ENCODE measurements at regions not wholly inside any gene's neighbourhood (a gene's known extent, or its start where the extent isn't known, plus 50 kb on each side); places are given as distances from the start of the nearest gene placed in this dataset.
"Not testable (repeated sequence)": the region's sequence is repeated elsewhere in the genome, so short reads cannot be mapped to it uniquely, and the experiment has no call there.

- ATAC-seq (no peak), DNase-seq (no peak)
- no peaks in the 10 kb centered on the region for H3K9me3 ChIP-seq
- no peaks in the 10 kb centered on the region for H3K4me1 ChIP-seq
- H3K27ac ChIP-seq = no peak overlapping the region
- intact Hi-C loops (cut with DNase I; ENCODE audit: low total_unique reads) (no loop called here), in situ Hi-C loops (cut with MboI; ENCODE audit: low sequenced_read_pairs in 4 of 4) (no loop called here)
- no peaks in the 10 kb centered on the region for H3K36me3 ChIP-seq
- H3K4me3 ChIP-seq = no peak overlapping the region
- no peak for TF ChIP-seq POLR2A (IDR thresholded peaks at IDR 0.05)
- TF ChIP-seq CTCF (IDR thresholded peaks at IDR 0.05 in 4 of 5, conservative IDR thresholded peaks at IDR 0.05 in 1 of 5) = no peak
- H3K27me3 ChIP-seq = no peaks in the 10 kb centered on the region
Measured at GRCh38 chr12:74595696-74596095, 58.1 kb downstream of the ATXN7L3B start.

- Histone ChIP-seq H3K36me3 (no peaks in the 10 kb centered on the region), H3K4me1 (no peaks in the 10 kb centered on the region), H3K27me3 (no peaks in the 10 kb centered on the region), H3K9me3 (no peaks in the 10 kb centered on the region), H3K27ac (no peak overlapping the region), H3K4me3 (no peak overlapping the region)
- no peak for DNase-seq
- ATAC-seq = no peak
- TF ChIP-seq POLR2A (IDR thresholded peaks at IDR 0.05) (no peak), CTCF (IDR thresholded peaks at IDR 0.05 in 4 of 5, conservative IDR thresholded peaks at IDR 0.05 in 1 of 5) (no peak)
- in situ Hi-C loops (cut with MboI; ENCODE audit: low sequenced_read_pairs in 4 of 4) = no loop called here
- intact Hi-C loops (cut with DNase I; ENCODE audit: low total_unique reads) = no loop called here
Measured at GRCh38 chr12:74598819-74599218, 61.2 kb downstream of the ATXN7L3B start.

GRCh38 chr12:74599932-74600331, 62.3 kb downstream of the ATXN7L3B start:
- ATAC-seq = no peak
- Histone ChIP-seq H3K4me3 (no peak overlapping the region), H3K27me3 (no peaks in the 10 kb centered on the region), H3K36me3 (no peaks in the 10 kb centered on the region), H3K9me3 (no peaks in the 10 kb centered on the region), H3K4me1 (no peaks in the 10 kb centered on the region), H3K27ac (no peak overlapping the region)
- TF ChIP-seq POLR2A (IDR thresholded peaks at IDR 0.05) (no peak), CTCF (IDR thresholded peaks at IDR 0.05 in 4 of 5, conservative IDR thresholded peaks at IDR 0.05 in 1 of 5) (no peak)
- DNase-seq = no peak
- in situ Hi-C loops (cut with MboI; ENCODE audit: low sequenced_read_pairs in 4 of 4) = no loop called here
- intact Hi-C loops (cut with DNase I; ENCODE audit: low total_unique reads) = no loop called here

- in situ Hi-C loops (cut with MboI; ENCODE audit: low sequenced_read_pairs in 4 of 4); H3K27me3 ChIP-seq; H3K36me3 ChIP-seq; intact Hi-C loops (cut with DNase I; ENCODE audit: low total_unique reads); H3K27ac ChIP-seq; H3K9me3 ChIP-seq; H3K4me3 ChIP-seq; H3K4me1 ChIP-seq; ATAC-seq; DNase-seq: not testable (repeated sequence)
Measured at GRCh38 chr12:74600817-74601216, 63.2 kb downstream of the ATXN7L3B start.

GRCh38 chr12:74602881-74603672, 65.4 kb downstream of the ATXN7L3B start:
- Histone ChIP-seq H3K9me3 (no peaks in the 10 kb centered on the region), H3K36me3 (no peaks in the 10 kb centered on the region), H3K4me3 (no peak overlapping the region), H3K4me1 (no peaks in the 10 kb centered on the region), H3K27ac (no peak overlapping the region), H3K27me3 (no peaks in the 10 kb centered on the region)
- in situ Hi-C loops (cut with MboI; ENCODE audit: low sequenced_read_pairs in 4 of 4) (no loop called here), intact Hi-C loops (cut with DNase I; ENCODE audit: low total_unique reads) (no loop called here)
- TF ChIP-seq POLR2A (IDR thresholded peaks at IDR 0.05) (no peak), CTCF (IDR thresholded peaks at IDR 0.05 in 4 of 5, conservative IDR thresholded peaks at IDR 0.05 in 1 of 5) (no peak)
- DNase-seq (no peak), ATAC-seq (no peak)

Measured in gastrocnemius medialis (tissue), 4 donors.